HepG2 (cell line): ENCODE measurements at regions not wholly inside any gene's neighbourhood (a gene's known extent, or its start where the extent isn't known, plus 50 kb on each side); places are given as distances from the start of the nearest gene placed in this dataset.

Experiments
- ATAC-seq: fragments of 200-7000 bp; cut with Tn5 transposase; 3 replicates; pipeline ENCODE4 v1.9.1; 2020; ENCODE audit warnings: mild to moderate bottlenecking, moderate library complexity
- BruUV-seq: library from RNA; stranded (reverse); fragments of 400-500 nt; replicated peaks from 2 replicates; lab custom pipeline; 2021; lab: Mats Ljungman, UMichigan
- CTCF ChIA-PET: fragments of 300-600 bp; formaldehyde crosslinking; extraction: SDS; loops from one replicate; lab custom pipeline; 2021; ENCODE audit warnings: low total read pairs, inconsistent platforms, low intra/inter-chr PET ratio; lab: Yijun Ruan, JAX
- POLR2A ChIA-PET: fragments of 350-600 bp; sonication (Branson Sonifier 250); formaldehyde crosslinking; loops from one replicate; lab custom pipeline; 2020; ENCODE audit warnings: antibody characterized with exemption, inconsistent platforms; lab: Yijun Ruan, JAX
- DNase-seq: peaks from one replicate; pipeline ENCODE4 v3.0.0-alpha.2; 2015; ENCODE audit warnings: low spot score
- FAIRE-seq: peaks from 3 replicates; lab custom pipeline; 2011; peaks lifted over from hg19 to GRCh38; lab: Jason Lieb, UNC
- H2AFZ ChIP-seq: one replicate; pipeline ENCODE4 v1.6.1; 2011; ENCODE audit warnings: low read length, inconsistent platforms
- H3K27ac ChIP-seq: fragments of 300-600 bp; 3 replicates; pipeline ENCODE4 v1.8.0; 2011; ENCODE audit warnings: mixed run types, mild to moderate bottlenecking, mixed read lengths, low read length, inconsistent platforms; ENCODE audit not compliant: insufficient read depth; ENCODE audit errors: extremely low read length
- H3K27me3 ChIP-seq, 2 experiments: fragments of 200-600 bp in 1 of 2; 2 replicates in 1 of 2; 3 replicates in 1 of 2; pipeline versions ENCODE4 v1.6.0 to v1.8.0; 2011; ENCODE audit warnings: low read length in 2 of 2, mild to moderate bottlenecking in 2 of 2, moderate library complexity in 2 of 2, inconsistent platforms in 1 of 2; ENCODE audit not compliant: insufficient read depth in 2 of 2, control insufficient read depth in 1 of 2
- H3K36me3 ChIP-seq, 2 experiments: fragments of 200-600 bp in 1 of 2; replicated peaks in 1 of 2; 2 replicates in 1 of 2; 3 replicates in 1 of 2; pipeline versions ENCODE4 v1.5.1 to v1.8.0; 2011; ENCODE audit warnings: low read length in 2 of 2, inconsistent platforms in 1 of 2; ENCODE audit not compliant: insufficient read depth in 2 of 2, control insufficient read depth in 1 of 2
- H3K4me1 ChIP-seq: 2 replicates; pipeline ENCODE4 v1.5.1; 2012; ENCODE audit warnings: low read length, inconsistent platforms; ENCODE audit not compliant: insufficient read depth
- H3K4me2 ChIP-seq: 2 replicates; pipeline ENCODE4 v1.6.0; 2011; ENCODE audit warnings: low read depth, low read length, inconsistent platforms
- H3K4me3 ChIP-seq, 3 experiments: fragments of 200-600 bp in 1 of 3; sonication (generic), shearing (Covaris generic) in 1 of 3; replicated peaks in 1 of 3; 2 replicates each; pipeline ENCODE4 v1.5.1; 2011 to 2016; ENCODE audit warnings: low read length in 3 of 3, inconsistent platforms in 2 of 3, low read depth in 2 of 3, mild to moderate bottlenecking in 2 of 3, control low read depth in 1 of 3, mixed read lengths in 1 of 3; ENCODE audit not compliant: insufficient read depth in 1 of 3
- H3K79me2 ChIP-seq: one replicate; pipeline ENCODE4 v1.6.1; 2011; ENCODE audit warnings: low read length, inconsistent platforms; ENCODE audit not compliant: insufficient read depth
- H3K9ac ChIP-seq: 2 replicates; pipeline ENCODE4 v1.6.0; 2011; ENCODE audit warnings: mild to moderate bottlenecking, low read depth, low read length, inconsistent platforms; ENCODE audit not compliant: insufficient read depth
- H3K9me3 ChIP-seq: 2 replicates; pipeline ENCODE4 v1.5.1; 2012; ENCODE audit warnings: mild to moderate bottlenecking, low read length
- H4K20me1 ChIP-seq: 2 replicates; pipeline ENCODE4 v1.6.0; 2011; ENCODE audit warnings: inconsistent platforms, mild to moderate bottlenecking, low read length, moderate library complexity; ENCODE audit not compliant: insufficient read depth
- HCFC1 ChIP-seq: fragments of 150-350 bp; IDR thresholded peaks from 2 replicates; pipeline ENCODE4 v1.6.1; 2014; ENCODE audit warnings: low read depth, low read length
- MEIS1 ChIP-seq: sonication (generic); formaldehyde crosslinking; IDR thresholded peaks from 2 replicates; pipeline ENCODE4 v1.9.0; 2021; ENCODE audit warnings: mild to moderate bottlenecking, missing genetic modification reagents, moderate library complexity, borderline replicate concordance
- NONO ChIP-seq, 2 experiments: fragments of 450-650 bp in 1 of 2; sonication (generic) in 1 of 2; formaldehyde crosslinking in 1 of 2; IDR thresholded peaks in 1 of 2; conservative IDR thresholded peaks in 1 of 2; 2 replicates each; pipeline versions ENCODE4 v1.6.1 to v1.8.0; 2017 to 2022; ENCODE audit warnings: mild to moderate bottlenecking in 1 of 2, missing genetic modification reagents in 1 of 2, moderate library complexity in 1 of 2
- PAF1 ChIP-seq: IDR thresholded peaks from 2 replicates; pipeline ENCODE4 v1.6.1; 2016; ENCODE audit warnings: missing genetic modification reagents, missing compliant biosample characterization
- STAG1 ChIP-seq: sonication (generic); formaldehyde crosslinking; IDR thresholded peaks from 2 replicates; pipeline ENCODE4 v1.4.0; 2020; ENCODE audit warnings: missing genetic modification reagents
- SUZ12 ChIP-seq: fragments of 150-350 bp; IDR thresholded peaks from 2 replicates; pipeline ENCODE4 v1.6.1; 2014; ENCODE audit warnings: low read depth, low read length
- TCF12 ChIP-seq, 2 experiments: fragments of 450-650 bp in 1 of 2; sonication (generic) in 1 of 2; formaldehyde crosslinking in 1 of 2; IDR thresholded peaks; 2 replicates each; pipeline versions ENCODE4 v1.6.1 to v1.8.0; 2017 to 2022; ENCODE audit warnings: antibody characterized with exemption in 1 of 2, mild to moderate bottlenecking in 1 of 2, missing genetic modification reagents in 1 of 2, moderate library complexity in 1 of 2
- ZNF614 ChIP-seq: IDR thresholded peaks from 2 replicates; pipeline ENCODE4 v1.6.1; 2018; ENCODE audit warnings: missing biosample characterization, missing genetic modification reagents, inconsistent platforms, borderline replicate concordance
- WGBS: methylation state at CpG from one replicate; pipeline ENCODE4 v1.1.6; 2017; ENCODE audit warnings: low lambda C conversion rate; 5-methylcytosine and 5-hydroxymethylcytosine counted together
- in situ Hi-C: cut with HindIII; loops from 2 replicates; pipeline ENCODE4 v1.10.0; 2017; ENCODE audit warnings: low pct_unique_long_range_greater_than_20kb; ENCODE audit not compliant: extremely low pct_ligation_motif_present
- intact Hi-C: fragments of 100-400 bp; cut with micrococcal nuclease; formaldehyde crosslinking; loops from one replicate; pipeline ENCODE4 v1.10.0; 2022; ENCODE audit not compliant: unreplicated experiment
- TF ChIP-seq, protein P1 (sequence below): sonication (generic); formaldehyde crosslinking; IDR thresholded peaks from 2 replicates; pipeline ENCODE4 v1.8.1; 2023; ENCODE audit warnings: mild to moderate bottlenecking, inconsistent platforms, moderate library complexity, missing genetic modification reagents, borderline replicate concordance

DNA sequence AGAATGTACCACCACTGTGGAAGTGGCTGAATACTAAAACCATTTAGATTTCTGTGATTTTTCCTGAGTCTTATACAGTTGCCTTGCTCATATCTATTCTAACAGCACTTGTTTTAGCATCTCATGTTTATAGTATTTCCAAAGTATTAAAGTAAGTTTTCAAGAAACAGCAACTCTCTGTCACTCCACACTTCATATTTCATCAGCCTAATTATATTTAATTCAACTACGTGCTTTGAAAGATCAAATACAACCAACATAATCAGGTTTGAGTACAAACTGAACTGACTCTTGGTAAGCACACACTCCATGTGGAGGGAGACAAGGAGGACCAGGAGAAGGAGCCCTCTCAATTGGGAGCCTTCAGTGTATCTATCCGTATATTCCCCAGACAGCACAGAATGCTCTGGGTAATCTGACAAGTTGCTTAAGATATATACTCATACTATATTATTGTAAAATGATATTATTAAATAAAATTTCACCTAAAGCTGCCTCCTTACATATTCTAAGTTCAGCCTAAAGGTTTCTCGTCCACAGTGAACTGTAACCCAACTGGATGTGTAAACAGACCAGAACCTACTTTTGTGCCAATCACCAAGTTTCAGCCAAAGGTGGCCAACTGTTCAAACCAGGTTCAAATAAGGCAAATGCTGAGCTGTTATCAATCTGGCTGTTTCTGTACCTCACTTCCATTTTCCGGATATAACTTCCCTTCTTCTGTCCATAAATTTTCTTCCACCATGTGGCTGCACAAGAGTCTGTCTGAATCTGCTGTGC lies 105.0 kb upstream of the RASSF8 start (continued):
- TF ChIP-seq ZNF614 (CRISPR knock-in tag) = no peak
- TF ChIP-seq STAG1 (CRISPR knock-in tag) = no peak
- no peak for TF ChIP-seq MEIS1 (CRISPR knock-in tag)
- no peak for TF ChIP-seq NONO (IDR thresholded peaks at IDR 0.05)
- TF ChIP-seq NONO (CRISPR knock-in tag; conservative IDR thresholded peaks at IDR 0.05) = no peak
- TF ChIP-seq TCF12 (IDR thresholded peaks at IDR 0.05) = no peak
- no peak for TF ChIP-seq TCF12 (CRISPR knock-in tag; IDR thresholded peaks at IDR 0.05)
- no peak for TF ChIP-seq HCFC1

GRCh38 chr12:25854991-25855390 lies 103.5 kb upstream of the RASSF8 start:
- POLR2A ChIA-PET = no interaction called here
- intact Hi-C loops = no loop called here
- Histone ChIP-seq H3K4me3 (no peak overlapping the region), H3K36me3 (no peaks in the 10 kb centered on the region), H3K9ac (no peak overlapping the region), H3K9me3 (no peaks in the 10 kb centered on the region), H2AFZ (no peak overlapping the region), H3K4me1 (no peaks in the 10 kb centered on the region), H3K4me2 (no peak overlapping the region), H4K20me1 (no peaks in the 10 kb centered on the region), H3K79me2 (no peaks in the 10 kb centered on the region), H3K27ac (no peak overlapping the region), H3K27me3 (no peaks in the 10 kb centered on the region)
- no peak for ATAC-seq
- no peak for FAIRE-seq
- TF ChIP-seq PAF1 (CRISPR knock-in tag) (no peak), SUZ12 (no peak)
- TF ChIP-seq, protein P1, sequence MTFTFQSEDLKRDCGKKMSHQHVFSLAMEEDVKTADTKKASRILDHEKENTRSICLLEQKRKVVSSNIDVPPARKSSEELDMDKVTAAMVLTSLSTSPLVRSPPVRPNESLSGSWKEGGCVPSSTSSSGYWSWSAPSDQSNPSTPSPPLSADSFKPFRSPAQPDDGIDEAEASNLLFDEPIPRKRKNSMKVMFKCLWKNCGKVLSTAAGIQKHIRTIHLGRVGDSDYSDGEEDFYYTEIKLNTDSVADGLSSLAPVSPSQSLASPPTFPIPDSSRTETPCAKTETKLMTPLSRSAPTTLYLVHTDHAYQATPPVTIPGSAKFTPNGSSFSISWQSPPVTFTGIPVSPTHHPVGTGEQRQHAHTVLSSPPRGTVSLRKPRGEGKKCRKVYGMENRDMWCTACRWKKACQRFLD (CRISPR knock-in tag) = no peak
- CTCF ChIA-PET = no interaction called here
- 47% methylated on average over 7 of the region's 7 CpGs for WGBS
- no TSS peak for BruUV-seq
- in situ Hi-C loops = no loop called here
- DNase-seq = no peak
